GM12878 (cell line): ENCODE measurements at regions not wholly inside any gene's neighbourhood (a gene's known extent, or its start where the extent isn't known, plus 50 kb on each side); places are given as distances from the start of the nearest gene placed in this dataset.

ENCODE experiments used
- ATAC-seq: fragments of 200-7000 bp; cut with Tn5 transposase; 3 replicates; pipeline ENCODE4 v1.9.1; 2020; ENCODE audit warnings: mild to moderate bottlenecking, moderate library complexity
- BruUV-seq: library from RNA; stranded (reverse); fragments of 400-500 nt; replicated peaks from 2 replicates; lab custom pipeline; 2021; lab: Mats Ljungman, UMichigan
- CTCF ChIA-PET: fragments of 300-600 bp; sonication (Branson Sonifier 250); formaldehyde crosslinking; extraction: SDS; loops from one replicate; lab custom pipeline; 2021; ENCODE audit warnings: inconsistent platforms; lab: Yijun Ruan, JAX
- POLR2A ChIA-PET: fragments of 350-600 bp; formaldehyde crosslinking; extraction: SDS; loops from one replicate; lab custom pipeline; 2021; ENCODE audit warnings: inconsistent platforms; lab: Charles Lee
- RAD21 ChIA-PET: fragments of 300-600 bp; sonication (Branson Sonifier 250); formaldehyde crosslinking; loops from one replicate; lab custom pipeline; 2023; ENCODE audit warnings: antibody characterized with exemption; ENCODE audit not compliant: unreplicated experiment; lab: Charles Lee
- SMC1A ChIA-PET: fragments of 300-600 bp; sonication (Branson Sonifier 250); formaldehyde crosslinking; loops from one replicate; lab custom pipeline; 2023; ENCODE audit not compliant: unreplicated experiment, uncharacterized antibody; lab: Charles Lee
- DNase-seq: peaks from one replicate; pipeline ENCODE4 v3.0.0-alpha.2; 2011; ENCODE audit warnings: low read depth, low spot score
- FAIRE-seq: peaks from 3 replicates; lab custom pipeline; 2011; peaks lifted over from hg19 to GRCh38; lab: Jason Lieb, UNC
- H2AFZ ChIP-seq: 2 replicates; pipeline ENCODE4 v1.6.0; 2011; ENCODE audit warnings: low read depth, low read length, control low read depth; ENCODE audit not compliant: control insufficient read depth
- H3K27ac ChIP-seq: 2 replicates; pipeline ENCODE4 v1.5.1; 2011; ENCODE audit warnings: control low read depth; ENCODE audit not compliant: control insufficient read depth, insufficient read depth
- H3K27me3 ChIP-seq, 2 experiments: replicated peaks in 1 of 2; 2 replicates each; pipeline versions ENCODE4 v1.6.0 to v1.6.1; 2011; ENCODE audit warnings: low read length in 1 of 2; ENCODE audit not compliant: control insufficient read depth in 2 of 2, insufficient read depth in 2 of 2
- H3K36me3 ChIP-seq, 2 experiments: 2 replicates each; pipeline ENCODE4 v1.5.1; 2011; ENCODE audit warnings: low read length in 1 of 2; ENCODE audit not compliant: control insufficient read depth in 2 of 2, insufficient read depth in 2 of 2
- H3K4me1 ChIP-seq: 2 replicates; pipeline ENCODE4 v1.6.1; 2011; ENCODE audit warnings: mild to moderate bottlenecking, low read length, moderate library complexity, mixed read lengths; ENCODE audit not compliant: control insufficient read depth, insufficient read depth
- H3K4me2 ChIP-seq: 2 replicates; pipeline ENCODE4 v1.6.0; 2011; ENCODE audit warnings: control low read depth; ENCODE audit not compliant: control insufficient read depth, insufficient read depth
- H3K4me3 ChIP-seq: fragments of 200-600 bp; sonication (generic); 2 replicates; pipeline ENCODE4 v1.5.1; 2016
- H3K79me2 ChIP-seq: 2 replicates; pipeline ENCODE4 v1.6.0; 2011; ENCODE audit warnings: low read length; ENCODE audit not compliant: control insufficient read depth, insufficient read depth
- H3K9ac ChIP-seq: 2 replicates; pipeline ENCODE4 v1.8.0; 2011; ENCODE audit warnings: low read length, control low read depth, mixed read lengths; ENCODE audit not compliant: control insufficient read depth, insufficient read depth
- H3K9me3 ChIP-seq: replicated peaks from 3 replicates; pipeline ENCODE4 v1.5.1; 2011; ENCODE audit warnings: mild to moderate bottlenecking, low read length; ENCODE audit not compliant: control insufficient read depth, insufficient read depth
- H4K20me1 ChIP-seq: 2 replicates; pipeline ENCODE4 v1.6.0; 2011; ENCODE audit not compliant: control insufficient read depth, insufficient read depth
- BRCA1 ChIP-seq: IDR thresholded peaks from 2 replicates; pipeline ENCODE4 v1.6.1; 2011; ENCODE audit warnings: low read depth, low read length, improper control_type of control experiment
- DPF2 ChIP-seq: fragments of 450-650 bp; IDR thresholded peaks from 2 replicates; pipeline ENCODE4 v1.6.1; 2017; ENCODE audit warnings: mild to moderate bottlenecking
- E2F4 ChIP-seq: IDR thresholded peaks from 2 replicates; pipeline ENCODE4 v1.6.1; 2012; ENCODE audit warnings: low read depth, low read length, improper control_type of control experiment
- ETV6 ChIP-seq, 2 experiments: fragments of 450-650 bp in 1 of 2; IDR thresholded peaks in 1 of 2; conservative IDR thresholded peaks in 1 of 2; 2 replicates each; pipeline ENCODE4 v1.6.1; 2014; ENCODE audit warnings: antibody characterized with exemption in 1 of 2, borderline replicate concordance in 1 of 2, low read depth in 1 of 2, mild to moderate bottlenecking in 1 of 2, moderate library complexity in 1 of 2
- FOXK2 ChIP-seq: fragments of 450-650 bp; IDR thresholded peaks from 2 replicates; pipeline ENCODE4 v1.6.1; 2017; ENCODE audit warnings: mild to moderate bottlenecking, moderate library complexity
- GATAD2B ChIP-seq: fragments of 450-650 bp; conservative IDR thresholded peaks from 2 replicates; pipeline ENCODE4 v1.6.1; 2017; ENCODE audit warnings: low read depth, mild to moderate bottlenecking, moderate library complexity
- HDGF ChIP-seq: fragments of 450-650 bp; IDR thresholded peaks from 2 replicates; pipeline ENCODE4 v1.6.1; 2016; ENCODE audit warnings: antibody characterized with exemption
- KLF5 ChIP-seq: fragments of 450-650 bp; IDR thresholded peaks from 2 replicates; pipeline ENCODE4 v1.6.1; 2014; ENCODE audit warnings: mild to moderate bottlenecking; ENCODE audit not compliant: partially characterized antibody
- MLLT1 ChIP-seq: fragments of 450-650 bp; IDR thresholded peaks from 2 replicates; pipeline ENCODE4 v1.6.1; 2016; ENCODE audit warnings: mild to moderate bottlenecking
- NBN ChIP-seq: fragments of 450-650 bp; IDR thresholded peaks from 2 replicates; pipeline ENCODE4 v1.6.1; 2016
- RAD21 ChIP-seq: IDR thresholded peaks from 2 replicates; pipeline ENCODE4 v1.6.1; 2011; ENCODE audit warnings: mild to moderate bottlenecking, low read depth, low read length, moderate library complexity; ENCODE audit not compliant: insufficient read depth
- RELB ChIP-seq: fragments of 450-650 bp; IDR thresholded peaks from 2 replicates; pipeline ENCODE4 v1.6.1; 2017; ENCODE audit warnings: low read depth, mild to moderate bottlenecking, moderate library complexity
- SKIL ChIP-seq: fragments of 450-650 bp; IDR thresholded peaks from 2 replicates; pipeline ENCODE4 v1.6.1; 2017; ENCODE audit warnings: mild to moderate bottlenecking, low read depth, inconsistent platforms; ENCODE audit not compliant: poor library complexity, severe bottlenecking
- SMC3 ChIP-seq: IDR thresholded peaks from 2 replicates; pipeline ENCODE4 v1.6.1; 2011; ENCODE audit warnings: low read length, improper control_type of control experiment, borderline replicate concordance
- SPI1 ChIP-seq: IDR thresholded peaks from 2 replicates; pipeline ENCODE4 v1.6.1; 2011; ENCODE audit warnings: low read depth, mild to moderate bottlenecking, low read length, moderate library complexity, borderline replicate concordance; ENCODE audit not compliant: insufficient read depth
- TAF1 ChIP-seq: IDR thresholded peaks from 2 replicates; pipeline ENCODE4 v1.6.1; 2011; ENCODE audit warnings: mild to moderate bottlenecking, low read depth, low read length, borderline replicate concordance
- WRNIP1 ChIP-seq: IDR thresholded peaks from 2 replicates; pipeline ENCODE4 v1.6.1; 2011; ENCODE audit warnings: low read depth, low read length, improper control_type of control experiment, borderline replicate concordance
- ZZZ3 ChIP-seq: IDR thresholded peaks from 2 replicates; pipeline ENCODE4 v1.6.1; 2011; ENCODE audit warnings: low read depth; ENCODE audit not compliant: control insufficient read depth, insufficient read length
- WGBS: methylation state at CpG from one replicate; pipeline ENCODE4 v1.1.6; 2016; ENCODE audit warnings: low lambda C conversion rate; ENCODE audit not compliant: insufficient replicate concordance, insufficient coverage; ENCODE audit errors: missing lambda C conversion rate; 5-methylcytosine and 5-hydroxymethylcytosine counted together
- in situ Hi-C: fragments of 300-500 bp; cut with MboI; formaldehyde crosslinking; loops from 9 replicates; pipeline ENCODE4 v1.14.3; 2018; ENCODE audit warnings: mixed read lengths
- intact Hi-C: fragments of 100-400 bp; cut with micrococcal nuclease; formaldehyde crosslinking; loops from one replicate; pipeline ENCODE4 v1.14.2; 2022; ENCODE audit not compliant: unreplicated experiment

GRCh38 chr7:121752706-121753105 is 120.3 kb upstream of the PTPRZ1 start:
- Histone ChIP-seq H2AFZ (no peak overlapping the region), H3K79me2 (no peaks in the 10 kb centered on the region), H3K27me3 (no peaks in the 10 kb centered on the region), H3K9me3 (no peaks in the 10 kb centered on the region), H3K4me2 (no peak overlapping the region), H3K4me3 (no peak overlapping the region), H3K27ac (no peak overlapping the region), H4K20me1 (no peaks in the 10 kb centered on the region), H3K9ac (no peak overlapping the region), H3K4me1 (no peaks in the 10 kb centered on the region), H3K36me3 (no peaks in the 10 kb centered on the region)
- CTCF ChIA-PET, result interaction anchor here (1.1 to 1.5 kb wide), 2 partner anchors 242 to 243 kb away, joined by 7 to 11 read pairs; no protein-coding TSS in a partner anchor
- in situ Hi-C loops (no loop called here), intact Hi-C loops (loop anchor here (1.0 kb wide), 1 partner anchor 243 kb away; no protein-coding TSS in a partner anchor)
- no TSS peak for BruUV-seq
- POLR2A ChIA-PET, result no interaction called here
- SMC1A ChIA-PET, result interaction anchor here (0.9 to 4.3 kb wide), 2 partner anchors 82 to 241 kb away, joined by 3 to 26 read pairs; no protein-coding TSS in a partner anchor
- FAIRE-seq, result no peak
- WGBS, result 20% methylated on average over 4 of the region's 4 CpGs
- no peak for DNase-seq
- ATAC-seq, result 0 out of 3 replicates have a peak, but pooled peaks have one; percentile 42
- RAD21 ChIA-PET, result interaction anchor here (1.0 kb wide), 1 partner anchor 242 kb away, joined by 4 read pairs; no protein-coding TSS in a partner anchor
- TF ChIP-seq HDGF (no peak), WRNIP1 (no peak), SKIL (no peak), MLLT1 (no peak), DPF2 (no peak), E2F4 (no peak), BRCA1 (no peak), KLF5 (no peak), RELB (no peak), ETV6 (conservative IDR thresholded peaks at IDR 0.05 in 1 of 2, IDR thresholded peaks at IDR 0.05 in 1 of 2; ENCODE audit: borderline replicate concordance in 1 of 2, low read depth in 1 of 2) (no peak), SMC3 (peak; percentile 48; the same call in 1 of the 2 replicates), TAF1 (no peak), ZZZ3 (no peak), RAD21 (peak; percentile 39), GATAD2B (no peak), NBN (no peak), SPI1 (no peak), FOXK2 (no peak)
